ENCODE measurements at regions not wholly inside any gene's neighbourhood (a gene's known extent, or its start where the extent isn't known, plus 50 kb on each side); places are given as distances from the start of the nearest gene placed in this dataset.

GRCh38 chr10:76743169-76743568 lies 894.4 kb downstream of the KCNMA1 start:
- Histone ChIP-seq H2AFZ (ENCODE audit: low read depth, low read length) (no peak overlapping the region), H3K27ac (ENCODE audit: extremely low read depth, low read depth, low read length) (no peak overlapping the region), H3K4me2 (ENCODE audit: insufficient read depth, low read length) (no peak overlapping the region), H3K9me3 (replicated peaks; ENCODE audit: control insufficient read depth, insufficient read depth, low read depth, low read length) (0 out of 2 replicates have a peak, but pooled peaks cover 3% of the 10 kb centered on the region), H3K9ac (ENCODE audit: insufficient read depth in 1 of 2, low read depth in 2 of 2, low read length in 2 of 2) (no peak overlapping the region), H3K9me1 (ENCODE audit: control insufficient read depth, insufficient read depth, low read length) (no peaks in the 10 kb centered on the region), H3K36me3 (ENCODE audit: control insufficient read depth, insufficient read depth, low read length) (no peaks in the 10 kb centered on the region), H3K4me1 (replicated peaks in 1 of 2; ENCODE audit: control insufficient read depth in 2 of 2, insufficient read depth in 2 of 2, low read length in 2 of 2) (no peaks in the 10 kb centered on the region), H3K4me3 (no peak overlapping the region), H3K27me3 (ENCODE audit: control insufficient read depth in 2 of 2, insufficient read depth in 2 of 2, low read length in 2 of 2) (no peaks in the 10 kb centered on the region), H3K79me2 (ENCODE audit: control insufficient read depth, insufficient read depth, low read length) (no peaks in the 10 kb centered on the region), H4K20me1 (replicated peaks; ENCODE audit: control insufficient read depth, insufficient read depth, low read length) (no peaks in the 10 kb centered on the region)
- in situ Hi-C loops (cut with MboI) (no loop called here), intact Hi-C loops (cut with micrococcal nuclease) (no loop called here)
- 3% methylated on average over 3 of the region's 3 CpGs for WGBS (ENCODE audit: insufficient coverage, low coverage, missing lambda C conversion rate)
- ChIA-PET POLR2A (no interaction called here), CTCF (ENCODE audit: low intra/inter-chr PET ratio) (no interaction called here)
- no TSS peak for BruUV-seq (replicated peaks)
- DNase-seq (ENCODE audit: extremely low read depth in 1 of 4, low spot score in 3 of 4) (no peak), ATAC-seq (no peak), FAIRE-seq (no peak)
- no peak for TF ChIP-seq THRAP3 (IDR thresholded peaks at IDR 0.05; ENCODE audit: borderline replicate concordance)
- no peak for TF ChIP-seq ZNF318 (IDR thresholded peaks at IDR 0.05; ENCODE audit: borderline replicate concordance in 1 of 2, low read depth in 1 of 2)
- TF ChIP-seq ARID1B (IDR thresholded peaks at IDR 0.05) = no peak
- no peak for TF ChIP-seq SRSF7 (optimal IDR thresholded peaks at IDR 0.05; ENCODE audit: low read depth, low read length)
- TF ChIP-seq WHSC1 (IDR thresholded peaks at IDR 0.05; ENCODE audit: low read length) = no peak
- TF ChIP-seq, protein P1, sequence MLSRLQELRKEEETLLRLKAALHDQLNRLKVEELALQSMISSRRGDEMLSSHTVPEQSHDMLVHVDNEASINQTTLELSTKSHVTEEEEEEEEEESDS (CRISPR knock-in tag; IDR thresholded peaks at IDR 0.05) = no peak
- no peak for TF ChIP-seq NBN (IDR thresholded peaks at IDR 0.05; ENCODE audit: low read depth)
- no peak for TF ChIP-seq CBX5 (IDR thresholded peaks at IDR 0.05; ENCODE audit: borderline replicate concordance, low read depth)
- no peak for TF ChIP-seq ATF1 (CRISPR knock-in tag; IDR thresholded peaks at IDR 0.05)
- TF ChIP-seq ATF1 (tag; IDR thresholded peaks at IDR 0.05) = no peak
- no peak for TF ChIP-seq RHOXF2B (CRISPR knock-in tag; conservative IDR thresholded peaks at IDR 0.05)
- no peak for TF ChIP-seq ZNF76 (CRISPR knock-in tag; IDR thresholded peaks at IDR 0.05; ENCODE audit: borderline replicate concordance)
- TF ChIP-seq POU5F1 (IDR thresholded peaks at IDR 0.05; ENCODE audit: borderline replicate concordance, low read depth, low read length, partially characterized antibody) = no peak
- no peak for TF ChIP-seq ZNF197 (CRISPR knock-in tag; IDR thresholded peaks at IDR 0.05; ENCODE audit: low read depth)
- no peak for TF ChIP-seq HEY1 (CRISPR knock-in tag; IDR thresholded peaks at IDR 0.05; ENCODE audit: borderline replicate concordance)

Data from K562 (cell line).